ENCODE measurements at regions not wholly inside any gene's neighbourhood (a gene's known extent, or its start where the extent isn't known, plus 50 kb on each side); places are given as distances from the start of the nearest gene placed in this dataset.

- Histone ChIP-seq H3K4me1 (replicated peaks) (no peaks in the 10 kb centered on the region), H3K9me3 (replicated peaks) (no peaks in the 10 kb centered on the region), H3K27me3 (replicated peaks) (peaks cover 12% of the 10 kb centered on the region; the same call in 1 of the 2 replicates), H3K4me3 (no peak overlapping the region), H3K27ac (no peak overlapping the region), H3K36me3 (no peaks in the 10 kb centered on the region)
- DNase-seq (ENCODE audit: low read depth in 1 of 2, low spot score in 2 of 2) = no peak
These were observed 480.9 kb downstream of the TSN start for GRCh38 chr2:122236152-122236874.

GRCh38 chr2:122236925-122237324 lies 481.5 kb downstream of the TSN start:
- peaks cover 13% of the 10 kb centered on the region; the same call in 1 of the 2 replicates for H3K27me3 ChIP-seq (replicated peaks)
- H3K36me3 ChIP-seq = no peaks in the 10 kb centered on the region
- H3K27ac ChIP-seq = no peak overlapping the region

DNA sequence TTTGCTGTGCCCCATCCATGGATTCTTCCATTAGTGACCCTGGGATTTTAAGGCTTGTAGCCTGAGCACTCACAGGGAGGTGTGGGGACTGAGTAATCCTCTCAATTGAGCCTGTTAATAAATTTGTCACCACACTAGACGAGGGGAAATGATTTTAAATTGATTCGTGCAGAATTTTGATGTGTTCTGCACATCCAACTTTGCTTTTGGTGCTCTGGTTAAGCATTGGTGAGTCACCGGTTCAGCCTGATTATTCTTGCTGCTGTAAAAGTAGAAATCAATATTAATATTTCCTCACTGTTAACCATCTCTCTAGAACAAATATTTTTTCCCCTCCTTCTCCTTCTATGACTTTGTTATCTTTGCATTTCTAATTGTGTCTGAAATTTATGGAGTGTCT lies 482.0 kb downstream of the TSN start:
- no peaks in the 10 kb centered on the region for H3K9me3 ChIP-seq (replicated peaks)
- no peaks in the 10 kb centered on the region for H3K36me3 ChIP-seq
- no peak overlapping the region for H3K27ac ChIP-seq
- H3K4me1 ChIP-seq (replicated peaks) = no peaks in the 10 kb centered on the region
- H3K27me3 ChIP-seq (replicated peaks) = peaks cover 13% of the 10 kb centered on the region; the same call in 1 of the 2 replicates
- no peak overlapping the region for H3K4me3 ChIP-seq
- DNase-seq (ENCODE audit: low read depth in 1 of 2, low spot score in 2 of 2) = no peak

More at GRCh38 chr2:122236925-122237324, 481.5 kb downstream of the TSN start:
- Histone ChIP-seq H3K4me1 (replicated peaks) (no peaks in the 10 kb centered on the region), H3K4me3 (no peak overlapping the region), H3K9me3 (replicated peaks) (no peaks in the 10 kb centered on the region)
- DNase-seq (ENCODE audit: low read depth in 1 of 2, low spot score in 2 of 2) = no peak

DNA sequence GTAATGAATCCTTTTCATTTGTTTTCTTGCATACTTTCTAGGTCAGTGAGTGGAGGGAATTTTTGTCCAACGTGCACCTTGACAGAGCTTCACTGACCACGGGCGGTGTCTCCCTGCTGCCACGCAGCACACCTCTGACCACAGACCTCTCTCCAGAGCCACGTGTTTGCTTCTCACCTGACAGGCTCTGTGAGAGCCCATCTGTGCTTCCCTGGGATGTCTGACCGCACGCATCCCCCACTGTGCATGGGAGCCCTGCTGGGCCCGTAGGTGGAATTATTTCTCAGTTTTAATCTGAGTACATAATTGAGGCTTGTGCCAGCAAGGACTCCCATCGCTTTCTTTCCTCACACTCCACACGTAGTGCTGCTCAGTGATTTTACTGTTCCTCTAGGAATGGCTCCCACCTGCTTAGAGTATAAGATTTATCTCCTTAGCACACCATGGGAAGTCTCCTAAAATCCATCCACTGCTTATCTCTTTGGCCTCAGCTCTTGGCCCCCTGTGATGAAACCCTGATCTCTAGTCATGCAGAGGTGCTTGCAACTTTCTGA lies 482.6 kb downstream of the TSN start:
- H3K9me3 ChIP-seq (replicated peaks) = no peaks in the 10 kb centered on the region
- H3K36me3 ChIP-seq = no peaks in the 10 kb centered on the region
- no peaks in the 10 kb centered on the region for H3K4me1 ChIP-seq (replicated peaks)
- no peak overlapping the region for H3K4me3 ChIP-seq
- DNase-seq (ENCODE audit: low read depth in 1 of 2, low spot score in 2 of 2) = no peak
- no peak overlapping the region for H3K27ac ChIP-seq
- peaks cover 10% of the 10 kb centered on the region; the same call in 1 of the 2 replicates for H3K27me3 ChIP-seq (replicated peaks)

DNA sequence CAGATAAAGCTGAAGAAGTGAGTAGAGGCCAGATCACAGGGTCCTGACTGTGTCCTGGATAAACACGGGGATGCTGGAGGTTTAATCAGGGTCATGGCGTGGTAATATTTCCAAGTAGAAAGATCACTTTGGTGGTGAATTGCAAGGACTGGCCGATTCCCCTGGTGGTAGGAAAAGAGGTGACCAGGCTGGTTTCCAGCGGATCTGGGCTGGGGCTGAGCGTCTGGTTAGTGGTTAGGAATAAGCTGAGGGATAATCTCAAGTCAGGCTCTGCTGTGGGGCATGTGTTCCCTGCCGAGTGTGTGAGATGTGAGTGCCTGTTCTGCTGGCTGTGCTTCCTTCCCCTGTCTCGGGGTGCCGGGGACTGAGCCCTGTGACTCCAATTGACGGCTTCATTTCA lies 484.0 kb downstream of the TSN start:
- peaks cover 10% of the 10 kb centered on the region; the same call in 1 of the 2 replicates for H3K27me3 ChIP-seq (replicated peaks)
- no peaks in the 10 kb centered on the region for H3K36me3 ChIP-seq
- no peaks in the 10 kb centered on the region for H3K4me1 ChIP-seq (replicated peaks)
- no peak overlapping the region for H3K27ac ChIP-seq
- DNase-seq (ENCODE audit: low read depth in 1 of 2, low spot score in 2 of 2) = no peak
- H3K4me3 ChIP-seq = no peak overlapping the region
- H3K9me3 ChIP-seq (replicated peaks) = no peaks in the 10 kb centered on the region

- no peaks in the 10 kb centered on the region for H3K4me1 ChIP-seq (replicated peaks)
- H3K4me3 ChIP-seq = no peak overlapping the region
- H3K27me3 ChIP-seq (replicated peaks) = peaks cover 7% of the 10 kb centered on the region
- no peaks in the 10 kb centered on the region for H3K9me3 ChIP-seq (replicated peaks)
- H3K27ac ChIP-seq = no peak overlapping the region
- no peak for DNase-seq (ENCODE audit: low read depth in 1 of 2, low spot score in 2 of 2)
- H3K36me3 ChIP-seq = no peaks in the 10 kb centered on the region
These were observed 489.3 kb downstream of the TSN start for GRCh38 chr2:122244598-122245229.

DNA sequence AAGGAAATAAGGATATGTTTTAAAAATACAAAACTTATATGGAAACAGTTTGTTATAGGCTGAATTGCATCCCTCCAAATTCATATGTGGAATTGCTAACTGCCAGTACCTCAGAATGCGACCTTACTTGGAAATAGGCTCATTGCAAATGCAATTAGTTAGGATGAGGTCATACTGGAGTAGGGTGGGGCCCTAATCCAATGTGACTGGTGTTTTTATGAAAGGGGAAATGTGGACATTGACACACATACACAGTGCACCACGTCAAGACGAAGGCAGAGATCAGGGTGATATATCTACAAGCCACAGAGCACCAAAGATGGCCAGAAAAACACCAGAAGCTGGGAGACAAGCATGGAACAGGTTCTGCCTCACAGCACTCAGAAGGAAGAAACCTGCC lies 494.2 kb downstream of the TSN start:
- no peak for DNase-seq (ENCODE audit: low read depth in 1 of 2, low spot score in 2 of 2)
- Histone ChIP-seq H3K4me3 (no peak overlapping the region), H3K27me3 (replicated peaks) (no peaks in the 10 kb centered on the region; the same call in 1 of the 2 replicates), H3K9me3 (replicated peaks) (no peaks in the 10 kb centered on the region), H3K27ac (no peak overlapping the region), H3K4me1 (replicated peaks) (no peaks in the 10 kb centered on the region), H3K36me3 (no peaks in the 10 kb centered on the region)

GRCh38 chr2:122251158-122251557 lies 495.7 kb downstream of the TSN start:
- no peak for DNase-seq (ENCODE audit: low read depth in 1 of 2, low spot score in 2 of 2)
- no peaks in the 10 kb centered on the region for H3K4me1 ChIP-seq (replicated peaks)
- no peak overlapping the region for H3K27ac ChIP-seq
- no peaks in the 10 kb centered on the region for H3K36me3 ChIP-seq
- no peak overlapping the region for H3K4me3 ChIP-seq
- H3K27me3 ChIP-seq (replicated peaks) = no peaks in the 10 kb centered on the region; the same call in 1 of the 2 replicates
- H3K9me3 ChIP-seq (replicated peaks) = no peaks in the 10 kb centered on the region

DNA sequence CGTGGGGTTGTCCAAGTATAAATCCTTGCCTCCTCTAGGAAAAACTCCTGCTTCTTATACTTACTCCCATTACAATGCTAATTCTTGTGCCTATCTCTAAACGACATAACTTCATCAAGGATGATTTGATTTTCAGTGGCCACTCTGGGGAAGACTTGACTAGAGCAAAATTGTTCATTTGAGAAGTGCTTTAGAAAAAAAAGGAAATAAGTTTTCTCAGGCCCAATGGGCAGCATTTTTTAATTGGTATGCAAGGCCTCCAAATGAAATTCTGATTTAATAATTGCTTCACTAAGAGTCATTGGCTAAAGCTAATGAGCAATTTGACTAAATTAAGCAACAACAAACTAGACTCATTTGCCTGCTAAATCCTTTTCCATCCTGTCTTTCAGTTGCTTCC lies 496.1 kb downstream of the TSN start:
- H3K9me3 ChIP-seq (replicated peaks) = no peaks in the 10 kb centered on the region

DNA sequence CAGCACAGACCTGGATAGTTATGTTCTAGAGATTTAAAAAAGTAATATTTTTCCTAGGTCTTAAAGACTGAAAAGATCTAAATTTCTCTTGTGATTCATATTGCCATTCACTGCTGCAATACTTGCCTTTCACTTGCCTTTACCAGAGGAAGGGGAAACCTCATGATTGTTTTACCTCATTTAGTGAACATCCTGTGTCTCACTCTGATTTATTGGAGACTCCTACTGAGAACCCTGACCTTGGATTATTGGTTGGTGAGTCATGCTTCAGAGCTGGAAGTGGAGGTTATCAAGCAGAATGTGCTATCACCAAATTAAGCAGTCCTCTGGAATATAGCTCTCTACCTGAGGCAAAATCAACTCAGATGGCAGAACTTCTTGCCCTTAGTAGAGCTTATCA lies 500.5 kb downstream of the TSN start:
- Histone ChIP-seq H3K36me3 (no peaks in the 10 kb centered on the region), H3K9me3 (replicated peaks) (no peaks in the 10 kb centered on the region), H3K27ac (no peak overlapping the region), H3K27me3 (replicated peaks) (no peaks in the 10 kb centered on the region), H3K4me3 (no peak overlapping the region), H3K4me1 (replicated peaks) (no peaks in the 10 kb centered on the region)
- DNase-seq (ENCODE audit: low read depth in 1 of 2, low spot score in 2 of 2) = no peak

More for the DNA sequence above, 496.1 kb downstream of the TSN start:
- DNase-seq (ENCODE audit: low read depth in 1 of 2, low spot score in 2 of 2) = no peak
- H3K27me3 ChIP-seq (replicated peaks) = no peaks in the 10 kb centered on the region; the same call in 1 of the 2 replicates
- no peak overlapping the region for H3K27ac ChIP-seq
- H3K36me3 ChIP-seq = no peaks in the 10 kb centered on the region
- no peak overlapping the region for H3K4me3 ChIP-seq
- no peaks in the 10 kb centered on the region for H3K4me1 ChIP-seq (replicated peaks)

GRCh38 chr2:122261911-122262310 lies 506.5 kb downstream of the TSN start:
- Histone ChIP-seq H3K36me3 (no peaks in the 10 kb centered on the region), H3K27me3 (replicated peaks) (no peaks in the 10 kb centered on the region), H3K27ac (no peak overlapping the region), H3K9me3 (replicated peaks) (no peaks in the 10 kb centered on the region), H3K4me3 (no peak overlapping the region), H3K4me1 (replicated peaks) (no peaks in the 10 kb centered on the region)
- DNase-seq (ENCODE audit: low read depth in 1 of 2, low spot score in 2 of 2) = no peak

DNA sequence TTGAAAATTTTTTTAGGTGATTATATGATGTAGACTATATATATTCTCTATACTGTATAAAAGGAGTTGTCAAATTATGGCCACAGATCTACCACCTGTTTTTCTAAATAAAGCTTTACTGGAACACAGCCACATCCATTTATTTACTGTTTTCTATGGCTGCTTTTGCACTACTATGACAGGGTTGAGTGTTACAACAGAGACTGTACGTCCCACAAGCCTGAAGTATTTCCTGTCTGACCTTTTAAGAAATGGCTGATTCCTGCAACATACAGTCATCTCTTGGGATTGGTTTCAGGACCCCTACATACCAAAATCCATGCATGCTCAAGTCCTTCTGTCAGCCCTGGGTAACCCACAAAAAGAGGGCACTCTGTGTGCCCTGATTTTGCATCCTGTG lies 508.3 kb downstream of the TSN start:
- Histone ChIP-seq H3K27ac (no peak overlapping the region), H3K4me1 (replicated peaks) (no peaks in the 10 kb centered on the region), H3K27me3 (replicated peaks) (no peaks in the 10 kb centered on the region), H3K36me3 (no peaks in the 10 kb centered on the region), H3K9me3 (replicated peaks) (no peaks in the 10 kb centered on the region), H3K4me3 (no peak overlapping the region)
- DNase-seq (ENCODE audit: low read depth in 1 of 2, low spot score in 2 of 2) = no peak

DNA sequence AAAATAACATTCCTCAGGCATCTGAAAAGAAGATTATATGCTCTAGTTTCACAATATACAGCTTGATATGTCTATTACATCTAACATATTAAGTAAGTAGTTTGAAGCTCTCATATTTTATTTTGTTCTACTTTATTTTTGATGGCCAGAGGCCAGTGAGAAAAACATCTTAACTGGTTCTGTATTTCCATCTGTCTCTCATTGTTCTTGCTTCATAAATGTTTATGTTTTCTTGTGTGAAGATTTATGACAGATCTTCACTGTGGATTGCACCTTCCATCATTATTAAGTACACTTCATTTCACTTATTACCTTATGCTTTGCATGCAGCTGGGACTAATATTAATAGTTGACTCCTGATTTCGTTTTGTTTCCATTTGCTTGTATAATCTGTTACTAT lies 511.2 kb downstream of the TSN start:
- Histone ChIP-seq H3K9me3 (replicated peaks) (no peaks in the 10 kb centered on the region), H3K27me3 (replicated peaks) (no peaks in the 10 kb centered on the region), H3K36me3 (no peaks in the 10 kb centered on the region), H3K27ac (no peak overlapping the region), H3K4me3 (no peak overlapping the region), H3K4me1 (replicated peaks) (no peaks in the 10 kb centered on the region)
- no peak for DNase-seq (ENCODE audit: low read depth in 1 of 2, low spot score in 2 of 2)

- Histone ChIP-seq H3K4me3 (no peak overlapping the region), H3K27ac (no peak overlapping the region), H3K4me1 (replicated peaks) (no peaks in the 10 kb centered on the region), H3K36me3 (no peaks in the 10 kb centered on the region), H3K9me3 (replicated peaks) (no peaks in the 10 kb centered on the region), H3K27me3 (replicated peaks) (no peaks in the 10 kb centered on the region)
- DNase-seq (ENCODE audit: low read depth in 1 of 2, low spot score in 2 of 2) = no peak
These were observed 512.5 kb downstream of the TSN start for GRCh38 chr2:122267947-122268346.

Measured in SJSA1 (cell line).